Ishikawa (cell line): ENCODE measurements at regions not wholly inside any gene's neighbourhood (a gene's known extent, or its start where the extent isn't known, plus 50 kb on each side); places are given as distances from the start of the nearest gene placed in this dataset.

Source experiments
- CEBPB ChIP-seq: IDR thresholded peaks from 2 replicates; pipeline ENCODE4 v1.6.1; 2012
- CREB1 ChIP-seq: IDR thresholded peaks from 2 replicates; pipeline ENCODE4 v1.6.1; 2012; ENCODE audit warnings: low read depth
- EP300 ChIP-seq: IDR thresholded peaks from 2 replicates; pipeline ENCODE4 v1.6.1; 2012; ENCODE audit warnings: borderline replicate concordance
- MAX ChIP-seq: IDR thresholded peaks from 2 replicates; pipeline ENCODE4 v1.6.1; 2012
- RAD21 ChIP-seq: IDR thresholded peaks from 2 replicates; pipeline ENCODE4 v1.6.1; 2012; ENCODE audit warnings: low read depth
- REST ChIP-seq: IDR thresholded peaks from 2 replicates; pipeline ENCODE4 v1.6.1; 2012; ENCODE audit warnings: low read depth, mild to moderate bottlenecking
- TAF1 ChIP-seq: IDR thresholded peaks from 2 replicates; pipeline ENCODE4 v1.6.1; 2012; ENCODE audit warnings: low read depth, mild to moderate bottlenecking
- TCF12 ChIP-seq: IDR thresholded peaks from 2 replicates; pipeline ENCODE4 v1.6.1; 2012; ENCODE audit warnings: low read depth
- TEAD4 ChIP-seq: IDR thresholded peaks from 2 replicates; pipeline ENCODE4 v1.6.1; 2012
- YY1 ChIP-seq: IDR thresholded peaks from 2 replicates; pipeline ENCODE4 v1.6.1; 2012; ENCODE audit warnings: low read depth
- ZBTB7A ChIP-seq: IDR thresholded peaks from 2 replicates; pipeline ENCODE4 v1.6.1; 2012; ENCODE audit warnings: low read depth

- no peak for TF ChIP-seq TCF12
- TF ChIP-seq RAD21 = no peak
- TF ChIP-seq ZBTB7A = no peak
- TF ChIP-seq TAF1 = no peak
- TF ChIP-seq EP300 = no peak
- TF ChIP-seq CEBPB = no peak
- no peak for TF ChIP-seq TEAD4
- TF ChIP-seq REST = no peak
- no peak for TF ChIP-seq YY1
- no peak for TF ChIP-seq MAX
- TF ChIP-seq CREB1 = no peak
Measured at GRCh38 chr6:156648616-156649015, 128.6 kb upstream of the ARID1B start.
